NCI-H1048 (cell line): ENCODE measurements at regions not wholly inside any gene's neighbourhood (a gene's known extent, or its start where the extent isn't known, plus 50 kb on each side); places are given as distances from the start of the nearest gene placed in this dataset.
"Not testable (repeated sequence)": the region's sequence is repeated elsewhere in the genome, so short reads cannot be mapped to it uniquely, and the experiment has no call there.

Source experiments
- DNase-seq: peaks from one replicate; lab custom pipeline; 2025; lab: John Stamatoyannopoulos, UW

DNA sequence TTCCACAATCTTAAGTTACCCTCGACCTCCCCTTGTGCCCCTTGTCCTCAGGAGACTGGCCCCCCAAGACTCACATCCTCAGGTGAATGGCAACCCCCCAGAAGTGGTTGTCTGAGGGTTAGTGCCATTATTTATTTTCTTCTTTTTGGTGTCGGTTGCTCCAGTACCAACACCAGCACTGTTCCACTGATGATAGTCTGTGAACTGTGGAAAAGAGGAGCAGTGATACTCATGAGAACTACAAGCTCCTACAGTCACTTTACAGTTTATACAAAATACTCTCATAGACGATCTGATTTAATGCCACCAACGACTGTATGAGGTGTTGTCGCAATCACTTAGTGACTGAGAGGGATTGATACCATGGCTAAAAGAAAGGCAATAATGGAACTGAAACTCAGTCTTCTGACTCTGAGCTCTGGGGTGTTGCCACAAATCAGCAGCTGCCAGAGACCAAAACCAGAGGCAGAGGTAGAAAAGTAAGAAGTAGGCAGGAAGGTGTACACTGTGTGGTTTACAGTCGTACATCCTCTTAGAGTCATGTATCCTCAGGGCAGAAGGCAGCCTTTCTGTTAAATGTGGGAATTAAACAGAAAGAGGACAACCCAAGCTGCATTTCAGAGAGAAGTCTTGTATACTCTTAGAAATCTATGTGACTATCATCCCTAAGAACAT, 90.8 kb upstream of the ADCY2 start:
- not testable (repeated sequence) for DNase-seq

GRCh38 chr5:7306556-7306955, 89.4 kb upstream of the ADCY2 start:
- not testable (repeated sequence) for DNase-seq

GRCh38 chr5:7307709-7308108, 88.2 kb upstream of the ADCY2 start:
- DNase-seq, result not testable (repeated sequence)

DNA sequence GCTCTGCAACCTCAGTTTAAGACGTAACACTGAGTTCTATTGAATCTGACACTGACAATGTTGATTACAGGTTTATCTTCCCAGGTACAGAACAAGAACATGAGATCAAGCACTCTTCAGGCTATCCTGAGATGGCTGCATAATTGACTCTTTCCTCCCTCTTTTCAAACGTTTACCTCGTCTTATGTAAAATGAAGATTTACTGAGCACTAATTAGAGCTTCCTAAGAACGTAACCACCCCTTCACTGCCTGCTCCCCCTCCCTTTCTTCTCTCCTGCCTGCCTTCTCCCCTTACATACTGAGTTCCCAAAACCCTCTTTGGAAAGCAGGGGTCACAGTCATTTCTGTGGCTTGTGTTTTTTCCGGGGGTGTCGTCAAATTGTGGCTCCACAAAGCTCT, 86.2 kb upstream of the ADCY2 start:
- not testable (repeated sequence) for DNase-seq

DNA sequence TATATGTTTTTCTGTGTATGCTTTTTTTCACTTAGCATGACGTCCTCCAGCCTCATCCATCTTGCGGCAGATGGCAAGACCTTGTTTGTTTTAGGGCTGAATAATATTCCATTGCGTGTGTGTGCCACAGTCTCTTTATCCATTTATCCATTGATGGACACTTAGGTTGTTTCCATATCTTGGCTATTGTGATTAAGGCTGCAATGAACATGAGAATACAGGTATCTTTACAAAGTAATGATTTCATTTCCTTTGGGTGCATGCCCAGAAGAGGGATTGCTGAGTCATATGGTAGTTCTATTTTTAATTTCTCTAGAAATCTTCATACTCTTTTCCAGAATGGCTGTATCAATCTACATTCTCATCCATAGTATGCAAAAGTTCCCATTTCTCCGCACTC, 85.3 kb upstream of the ADCY2 start:
- not testable (repeated sequence) for DNase-seq

DNA sequence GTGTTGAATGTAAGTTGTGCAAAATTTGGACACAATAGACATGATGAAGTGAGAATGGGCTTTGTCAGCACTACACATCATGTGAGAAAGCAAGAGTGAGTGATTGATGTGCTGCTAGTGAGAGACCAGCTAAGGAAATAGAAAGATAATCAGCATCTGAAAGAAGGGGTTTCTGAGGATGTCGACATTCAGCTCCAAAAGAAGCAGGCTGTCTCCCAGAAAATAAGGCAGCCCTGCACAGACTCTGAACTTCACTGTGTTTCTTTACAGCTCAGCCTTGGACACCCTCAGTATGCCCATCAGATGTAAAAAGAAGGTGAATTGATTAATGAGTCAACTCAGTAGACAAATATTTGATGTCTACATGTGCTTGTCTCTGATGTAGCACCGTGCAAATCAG, 80.8 kb upstream of the ADCY2 start:
- DNase-seq, result no peak

- no peak for DNase-seq
Observed at GRCh38 chr5:7317751-7318150, 78.2 kb upstream of the ADCY2 start.

- no peak for DNase-seq
Observed at GRCh38 chr5:7320701-7321301, 75.1 kb upstream of the ADCY2 start.

GRCh38 chr5:7321724-7322123, 74.2 kb upstream of the ADCY2 start:
- DNase-seq, result no peak

- no peak for DNase-seq
Observed at GRCh38 chr5:7324919-7325318, 71.0 kb upstream of the ADCY2 start.

- DNase-seq, result no peak
Observed at GRCh38 chr5:7325975-7326913, 69.7 kb upstream of the ADCY2 start.

DNA sequence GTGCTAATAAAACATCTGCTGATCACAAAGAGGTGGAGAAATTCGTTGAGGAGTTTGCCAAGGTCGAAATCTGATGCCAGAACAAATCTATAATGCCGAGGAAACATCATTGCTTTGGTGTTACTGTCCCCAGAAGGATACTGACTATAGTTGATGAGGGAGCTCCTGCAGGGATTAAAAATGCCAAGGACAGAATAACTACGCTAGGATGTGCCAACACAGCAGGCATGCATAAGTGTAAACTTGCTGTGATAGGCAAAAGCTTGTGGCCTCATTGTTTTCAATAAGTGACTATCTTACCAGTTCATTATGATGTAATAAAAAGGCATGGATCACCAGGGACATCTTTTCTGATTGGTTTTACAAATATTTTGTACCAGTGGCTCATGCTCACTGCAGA, 66.8 kb upstream of the ADCY2 start:
- DNase-seq, result no peak

- no peak for DNase-seq
Observed at GRCh38 chr5:7329712-7330111, 66.2 kb upstream of the ADCY2 start.

DNA sequence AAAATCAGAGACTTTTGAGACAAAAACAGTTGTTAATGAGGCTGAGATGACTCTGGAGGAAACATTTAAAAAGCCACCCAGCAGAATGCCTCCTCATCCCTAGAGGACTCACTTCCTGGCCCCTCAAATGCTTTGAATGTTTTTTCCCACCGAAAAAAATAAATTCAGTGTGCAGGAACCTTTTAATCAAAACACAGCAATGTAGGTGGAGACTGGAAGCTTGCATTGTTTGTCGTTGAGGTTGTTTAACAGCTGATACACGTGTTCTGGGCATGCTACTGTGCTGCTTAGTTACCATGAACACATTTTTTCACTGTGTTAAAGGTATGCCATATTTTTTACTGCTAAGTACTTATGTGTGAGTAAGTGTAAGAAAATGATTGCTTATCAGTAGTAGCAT, 65.7 kb upstream of the ADCY2 start:
- DNase-seq, result no peak

GRCh38 chr5:7331131-7331530, 64.8 kb upstream of the ADCY2 start:
- no peak for DNase-seq
